ENCODE measurements at regions not wholly inside any gene's neighbourhood (a gene's known extent, or its start where the extent isn't known, plus 50 kb on each side); places are given as distances from the start of the nearest gene placed in this dataset.

DNA sequence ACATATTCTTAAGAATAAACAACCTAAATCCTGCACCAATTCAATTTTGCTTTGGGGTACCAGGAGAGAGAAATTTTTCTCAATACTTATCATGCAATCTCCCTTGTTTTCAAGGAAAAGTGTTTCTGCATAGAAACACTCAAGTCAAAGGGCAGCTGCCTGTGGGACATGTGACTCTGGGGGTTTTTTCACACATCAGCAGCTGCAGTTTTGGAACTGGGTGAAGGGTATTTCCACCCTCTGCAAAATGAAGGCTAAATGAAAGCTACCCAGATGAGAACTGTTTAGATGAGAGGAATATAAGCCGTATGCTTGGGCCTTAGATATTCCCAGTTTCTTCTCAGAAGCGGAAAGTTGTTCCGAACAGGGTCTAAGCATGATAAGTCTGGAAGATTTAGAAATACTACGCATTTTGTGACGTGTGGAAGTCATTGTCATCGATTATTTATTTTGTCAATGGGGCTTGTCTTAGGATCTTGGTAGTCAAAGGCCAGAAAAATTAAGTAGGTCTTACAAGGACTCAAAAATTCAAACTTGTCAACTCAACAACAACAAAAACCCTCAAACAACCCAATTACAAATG is 64.3 kb upstream of the BOD1 start:
- Histone ChIP-seq H3K27me3 (ENCODE audit: control insufficient read depth, insufficient read depth, low read length) (peaks cover 5% of the 10 kb centered on the region), H2BK5ac (ENCODE audit: low read depth, low read length, poor library complexity, severe bottlenecking) (no peak overlapping the region), H3K9me3 (ENCODE audit: control insufficient read depth, insufficient read depth, low read length) (peaks cover 3% of the 10 kb centered on the region; the same call in 1 of the 2 replicates), H3K4me1 (ENCODE audit: control insufficient read depth, insufficient read depth, low read length) (no peaks in the 10 kb centered on the region), H2AFZ (replicated peaks; ENCODE audit: low read length, poor library complexity) (no peak overlapping the region), H2BK120ac (ENCODE audit: low read depth, low read length) (no peak overlapping the region), H4K8ac (ENCODE audit: low read depth in 2 of 2, low read length in 2 of 2) (no peak overlapping the region), H3K9me1 (ENCODE audit: insufficient read depth, low read length) (no peaks in the 10 kb centered on the region), H3K23ac (ENCODE audit: low read depth, low read length) (no peak overlapping the region), H4K5ac (ENCODE audit: low read depth, low read length) (no peak overlapping the region), H2BK20ac (ENCODE audit: low read depth, low read length) (no peak overlapping the region), H3K36me3 (ENCODE audit: control insufficient read depth, insufficient read depth, low read length) (no peaks in the 10 kb centered on the region), H2AK9ac (replicated peaks; ENCODE audit: low read depth, low read length, poor library complexity) (no peak overlapping the region), H3K4me2 (ENCODE audit: low read depth, low read length) (no peak overlapping the region), H3K79me1 (ENCODE audit: low read depth in 1 of 2, low read length in 2 of 2) (no peaks in the 10 kb centered on the region), H3K27ac (ENCODE audit: insufficient read depth, low read length) (no peak overlapping the region), H3K4me3 (ENCODE audit: insufficient read depth, low read depth, low read length) (no peak overlapping the region), H3K4ac (ENCODE audit: low read depth, low read length) (no peak overlapping the region), H4K20me1 (ENCODE audit: insufficient read depth, low read length) (no peaks in the 10 kb centered on the region), H3K56ac (ENCODE audit: extremely low read depth, insufficient read depth, low read length) (no peak overlapping the region), H3K14ac (replicated peaks; ENCODE audit: low read depth, low read length) (no peak overlapping the region), H2BK15ac (ENCODE audit: low read depth, low read length) (no peak overlapping the region), H3K18ac (ENCODE audit: low read depth, low read length) (no peak overlapping the region), H4K91ac (ENCODE audit: insufficient read depth, low read depth, low read length) (no peak overlapping the region), H2AK5ac (ENCODE audit: low read depth, low read length) (no peak overlapping the region), H3K9ac (ENCODE audit: low read depth, low read length) (no peak overlapping the region)
- no TSS peak for BruUV-seq (replicated peaks)
- in situ Hi-C loops (cut with MboI; ENCODE audit: low sequenced_read_pairs) = no loop called here
- dilution Hi-C loops (cut with HindIII; ENCODE audit: low sequenced_read_pairs, unreplicated experiment) = no loop called here
- intact Hi-C loops (cut with micrococcal nuclease) = no loop called here
- ChIA-PET POLR2A (ENCODE audit: unreplicated experiment) (no interaction called here), CTCF (no interaction called here)
- ATAC-seq (ENCODE audit: low read depth) (no peak), DNase-seq (no peak)
- no peak for TF ChIP-seq CEBPB (IDR thresholded peaks at IDR 0.05; ENCODE audit: low read depth, low read length)
- TF ChIP-seq SMC3 (IDR thresholded peaks at IDR 0.05; ENCODE audit: low read depth, low read length) = no peak
- TF ChIP-seq MXI1 (IDR thresholded peaks at IDR 0.05; ENCODE audit: borderline replicate concordance, low read depth, low read length) = no peak
- no peak for TF ChIP-seq RAD21 (IDR thresholded peaks at IDR 0.05; ENCODE audit: low read length)
- TF ChIP-seq, protein P1, sequence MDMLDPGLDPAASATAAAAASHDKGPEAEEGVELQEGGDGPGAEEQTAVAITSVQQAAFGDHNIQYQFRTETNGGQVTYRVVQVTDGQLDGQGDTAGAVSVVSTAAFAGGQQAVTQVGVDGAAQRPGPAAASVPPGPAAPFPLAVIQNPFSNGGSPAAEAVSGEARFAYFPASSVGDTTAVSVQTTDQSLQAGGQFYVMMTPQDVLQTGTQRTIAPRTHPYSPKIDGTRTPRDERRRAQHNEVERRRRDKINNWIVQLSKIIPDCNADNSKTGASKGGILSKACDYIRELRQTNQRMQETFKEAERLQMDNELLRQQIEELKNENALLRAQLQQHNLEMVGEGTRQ (IDR thresholded peaks at IDR 0.05; ENCODE audit: low read depth, low read length) = no peak
- TF ChIP-seq NFE2L2 (IDR thresholded peaks at IDR 0.05; ENCODE audit: low read depth, low read length) = no peak
- no peak for TF ChIP-seq BHLHE40 (IDR thresholded peaks at IDR 0.05; ENCODE audit: low read depth, low read length)
- no peak for TF ChIP-seq RCOR1 (IDR thresholded peaks at IDR 0.05; ENCODE audit: insufficient replicate concordance, low read length)
- WGBS, 2 experiments (ENCODE audit: extremely low coverage in 2 of 2, insufficient read length in 1 of 2) = no CpG with 5 or more reads among the region's 6 CpGs
